ENCODE measurements at regions not wholly inside any gene's neighbourhood (a gene's known extent, or its start where the extent isn't known, plus 50 kb on each side); places are given as distances from the start of the nearest gene placed in this dataset.

DNA sequence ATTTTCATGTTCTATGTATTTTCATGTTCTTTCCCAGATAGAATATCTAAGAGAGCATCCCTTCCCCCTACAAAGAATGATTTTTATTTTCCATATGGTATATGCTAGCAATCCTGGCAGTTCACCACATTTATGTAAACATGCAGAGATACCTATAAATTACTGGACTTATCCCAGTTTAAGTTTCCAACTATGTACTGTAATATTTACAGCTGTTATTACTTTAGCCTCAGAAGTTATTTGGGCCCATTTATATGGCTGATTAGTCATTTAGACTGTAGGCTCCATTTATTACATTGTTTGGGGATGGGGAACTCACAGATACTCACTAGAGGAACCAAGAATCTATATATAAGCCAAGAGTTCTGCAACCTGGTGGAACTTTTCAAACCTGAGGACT is 84.8 kb upstream of the WARS2 start:
- Mint-ChIP-seq H3K27me3 (ENCODE audit: low read depth) (no peaks in the 10 kb centered on the region), H3K27ac (ENCODE audit: unreplicated experiment) (no peak overlapping the region), H3K36me3 (ENCODE audit: low read depth) (no peaks in the 10 kb centered on the region), H3K9me3 (no peaks in the 10 kb centered on the region), H3K4me1 (peaks cover 19% of the 10 kb centered on the region), H3K4me3 (no peak overlapping the region)
- TF ChIP-seq, protein P1, sequence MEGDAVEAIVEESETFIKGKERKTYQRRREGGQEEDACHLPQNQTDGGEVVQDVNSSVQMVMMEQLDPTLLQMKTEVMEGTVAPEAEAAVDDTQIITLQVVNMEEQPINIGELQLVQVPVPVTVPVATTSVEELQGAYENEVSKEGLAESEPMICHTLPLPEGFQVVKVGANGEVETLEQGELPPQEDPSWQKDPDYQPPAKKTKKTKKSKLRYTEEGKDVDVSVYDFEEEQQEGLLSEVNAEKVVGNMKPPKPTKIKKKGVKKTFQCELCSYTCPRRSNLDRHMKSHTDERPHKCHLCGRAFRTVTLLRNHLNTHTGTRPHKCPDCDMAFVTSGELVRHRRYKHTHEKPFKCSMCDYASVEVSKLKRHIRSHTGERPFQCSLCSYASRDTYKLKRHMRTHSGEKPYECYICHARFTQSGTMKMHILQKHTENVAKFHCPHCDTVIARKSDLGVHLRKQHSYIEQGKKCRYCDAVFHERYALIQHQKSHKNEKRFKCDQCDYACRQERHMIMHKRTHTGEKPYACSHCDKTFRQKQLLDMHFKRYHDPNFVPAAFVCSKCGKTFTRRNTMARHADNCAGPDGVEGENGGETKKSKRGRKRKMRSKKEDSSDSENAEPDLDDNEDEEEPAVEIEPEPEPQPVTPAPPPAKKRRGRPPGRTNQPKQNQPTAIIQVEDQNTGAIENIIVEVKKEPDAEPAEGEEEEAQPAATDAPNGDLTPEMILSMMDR (conservative IDR thresholded peaks at IDR 0.05) = no peak
- no peak for DNase-seq (ENCODE audit: low read depth, low spot score)

DNA sequence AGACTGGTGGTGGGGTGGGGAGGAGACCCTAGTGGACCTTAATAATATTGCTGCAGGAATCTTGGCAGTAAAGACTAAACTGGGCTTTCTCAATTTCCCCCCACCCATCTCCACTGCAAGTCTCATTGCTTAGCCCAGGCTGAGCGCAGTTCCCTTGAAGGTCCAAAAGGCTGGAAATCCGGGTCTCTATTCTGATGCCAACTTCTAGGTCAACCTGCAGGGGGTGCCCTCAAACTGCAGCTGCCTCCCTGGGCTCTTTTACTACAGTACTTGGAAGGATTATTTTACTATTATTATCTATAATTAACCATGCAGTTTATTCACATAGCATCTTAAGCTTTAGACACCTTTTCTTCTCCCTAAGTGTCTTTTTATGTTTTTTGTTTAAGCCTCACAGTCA is 85.4 kb upstream of the WARS2 start:
- H3K9me3 Mint-ChIP-seq = no peaks in the 10 kb centered on the region
- no peak overlapping the region for H3K4me3 Mint-ChIP-seq
- no peak overlapping the region for H3K27ac Mint-ChIP-seq (ENCODE audit: unreplicated experiment)
- no peaks in the 10 kb centered on the region for H3K27me3 Mint-ChIP-seq (ENCODE audit: low read depth)
- peaks cover 19% of the 10 kb centered on the region for H3K4me1 Mint-ChIP-seq
- no peaks in the 10 kb centered on the region for H3K36me3 Mint-ChIP-seq (ENCODE audit: low read depth)
- TF ChIP-seq, protein P1 (conservative IDR thresholded peaks at IDR 0.05) = no peak
- no peak for DNase-seq (ENCODE audit: low read depth, low spot score)

DNA sequence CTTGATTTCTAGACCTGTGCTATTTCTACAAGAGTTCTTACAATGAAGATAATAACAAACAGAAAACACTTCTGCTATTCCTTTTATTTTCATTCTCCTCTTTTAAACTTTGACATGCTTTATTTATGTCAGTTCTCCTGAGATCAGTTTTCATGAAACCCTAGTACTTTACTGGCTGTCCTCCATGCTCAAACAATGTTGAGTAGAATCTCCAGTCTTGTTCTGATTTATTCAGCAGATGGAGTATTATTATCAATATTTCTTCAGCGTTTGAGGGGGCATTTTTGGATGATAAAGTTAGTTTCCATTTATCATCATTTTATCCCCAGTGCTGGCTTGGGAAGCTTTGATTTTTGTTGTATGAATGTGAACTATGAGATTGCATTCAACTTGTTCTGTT is 85.9 kb upstream of the WARS2 start:
- H3K27ac Mint-ChIP-seq (ENCODE audit: unreplicated experiment) = no peak overlapping the region
- peaks cover 21% of the 10 kb centered on the region for H3K4me1 Mint-ChIP-seq
- no peak overlapping the region for H3K4me3 Mint-ChIP-seq
- H3K9me3 Mint-ChIP-seq = no peaks in the 10 kb centered on the region
- no peaks in the 10 kb centered on the region for H3K27me3 Mint-ChIP-seq (ENCODE audit: low read depth)
- no peak for DNase-seq (ENCODE audit: low read depth, low spot score)
- TF ChIP-seq, protein P1 (conservative IDR thresholded peaks at IDR 0.05) = no peak
- no peaks in the 10 kb centered on the region for H3K36me3 Mint-ChIP-seq (ENCODE audit: low read depth)

DNA sequence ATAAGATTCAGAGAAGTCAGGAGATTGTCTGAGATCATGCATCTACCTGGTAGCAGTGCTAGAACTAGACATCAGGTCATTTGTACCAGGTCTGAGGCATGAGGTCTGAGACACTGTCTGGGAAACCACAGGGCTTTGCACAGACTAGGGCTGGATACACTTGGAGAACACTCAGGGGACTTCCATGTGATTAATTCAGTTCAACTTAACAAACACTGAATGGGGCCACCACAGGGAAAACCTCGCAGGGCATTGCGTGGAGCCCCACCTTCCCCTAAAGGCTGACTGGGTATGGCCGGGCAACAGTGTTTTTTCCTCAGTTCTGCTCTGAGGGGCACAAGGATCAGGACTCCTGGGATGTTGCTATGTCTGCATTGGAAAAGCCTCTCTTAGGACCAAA is 86.5 kb upstream of the WARS2 start:
- Mint-ChIP-seq H3K27me3 (ENCODE audit: low read depth) (no peaks in the 10 kb centered on the region), H3K36me3 (ENCODE audit: low read depth) (no peaks in the 10 kb centered on the region), H3K4me3 (no peak overlapping the region), H3K4me1 (peaks cover 24% of the 10 kb centered on the region), H3K27ac (ENCODE audit: unreplicated experiment) (no peak overlapping the region), H3K9me3 (no peaks in the 10 kb centered on the region)
- TF ChIP-seq, protein P1 (conservative IDR thresholded peaks at IDR 0.05) = no peak
- no peak for DNase-seq (ENCODE audit: low read depth, low spot score)

DNA sequence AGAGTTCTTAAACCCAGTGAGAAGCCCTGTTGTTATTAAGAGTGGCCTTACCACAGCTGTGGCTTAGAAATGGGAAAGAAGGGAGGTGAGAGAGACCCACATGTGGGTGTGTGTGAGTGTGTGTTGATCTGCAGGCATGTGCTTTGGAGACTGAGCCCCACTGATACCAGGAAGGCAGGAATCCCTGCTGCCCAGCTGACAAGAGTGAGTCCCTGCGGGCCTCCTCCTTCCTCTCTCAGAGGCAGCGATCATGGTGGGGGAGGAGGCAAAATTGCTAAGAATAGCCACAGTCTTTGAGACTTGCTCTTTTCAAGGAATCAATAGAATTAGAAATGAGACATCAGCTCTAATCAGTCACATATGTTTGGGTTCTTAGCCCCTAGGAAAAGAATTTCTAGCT is 87.0 kb upstream of the WARS2 start:
- Mint-ChIP-seq H3K4me1 (peaks cover 24% of the 10 kb centered on the region), H3K4me3 (no peak overlapping the region), H3K27ac (ENCODE audit: unreplicated experiment) (peak overlapping the region; percentile 23), H3K36me3 (ENCODE audit: low read depth) (no peaks in the 10 kb centered on the region), H3K27me3 (ENCODE audit: low read depth) (no peaks in the 10 kb centered on the region), H3K9me3 (no peaks in the 10 kb centered on the region)
- DNase-seq (ENCODE audit: low read depth, low spot score) = no peak
- TF ChIP-seq, protein P1 (conservative IDR thresholded peaks at IDR 0.05) = no peak
